H1 (cell line): ENCODE measurements at regions not wholly inside any gene's neighbourhood (a gene's known extent, or its start where the extent isn't known, plus 50 kb on each side); places are given as distances from the start of the nearest gene placed in this dataset.

Experiments
- CTCF ChIA-PET: fragments of 300-600 bp; sonication (Branson Sonifier 250); formaldehyde crosslinking; loops from one replicate; lab custom pipeline; 2021; ENCODE audit not compliant: partially characterized antibody; lab: Charles Lee
- POLR2A ChIA-PET: fragments of 300-600 bp; sonication (Branson Sonifier 250); formaldehyde crosslinking; loops from one replicate; lab custom pipeline; 2021; ENCODE audit warnings: inconsistent platforms; ENCODE audit not compliant: partially characterized antibody; lab: Charles Lee
- DNase-seq, 2 experiments: peaks; one replicate each; pipeline versions ENCODE4 v3.0.0 to v3.0.0-alpha.2; 2010 to 2022; ENCODE audit warnings: low spot score in 2 of 2, low read depth in 1 of 2, mixed read lengths in 1 of 2
- FAIRE-seq: peaks from 2 replicates; lab custom pipeline; 2011; peaks lifted over from hg19 to GRCh38; lab: Jason Lieb, UNC
- H2AFZ ChIP-seq: 2 replicates; pipeline ENCODE4 v1.8.1; 2012; ENCODE audit warnings: low read length, inconsistent platforms
- H2AK5ac ChIP-seq: 2 replicates; pipeline ENCODE4 v1.6.1; 2013; ENCODE audit warnings: low read depth, low read length
- H2BK120ac ChIP-seq: replicated peaks from 2 replicates; pipeline ENCODE3; 2013; ENCODE audit warnings: low read depth, low read length, inconsistent platforms
- H2BK12ac ChIP-seq: 2 replicates; pipeline ENCODE4 v1.6.1; 2013; ENCODE audit warnings: low read depth, low read length
- H2BK15ac ChIP-seq: 2 replicates; pipeline ENCODE4 v1.6.1; 2013; ENCODE audit warnings: low read length
- H2BK20ac ChIP-seq: 2 replicates; pipeline ENCODE4 v1.6.1; 2013; ENCODE audit warnings: low read length
- H2BK5ac ChIP-seq: 2 replicates; pipeline ENCODE4 v1.6.1; 2013; ENCODE audit warnings: low read depth, low read length
- H3K14ac ChIP-seq: 2 replicates; pipeline ENCODE4 v1.6.1; 2013; ENCODE audit warnings: inconsistent platforms; ENCODE audit not compliant: insufficient read length
- H3K18ac ChIP-seq: 2 replicates; pipeline ENCODE4 v1.6.1; 2013; ENCODE audit warnings: low read length; ENCODE audit errors: extremely low read depth
- H3K23ac ChIP-seq: 2 replicates; pipeline ENCODE4 v1.6.1; 2013; ENCODE audit warnings: inconsistent platforms; ENCODE audit not compliant: insufficient read length
- H3K23me2 ChIP-seq: 2 replicates; pipeline ENCODE4 v1.6.1; 2013; ENCODE audit warnings: low read depth, low read length
- H3K27ac ChIP-seq: 2 replicates; pipeline ENCODE4 v1.6.1; 2011; ENCODE audit warnings: low read depth, low read length, inconsistent platforms
- H3K27me3 ChIP-seq, 4 experiments: replicated peaks in 1 of 4; 1 replicate in 1 of 4; 2 replicates in 3 of 4; pipeline versions ENCODE4 v1.6.1 to v1.8.1; 2011 to 2013; ENCODE audit warnings: low read length in 3 of 4, mild to moderate bottlenecking in 3 of 4, inconsistent platforms in 2 of 4, mixed read lengths in 2 of 4, moderate library complexity in 1 of 4; ENCODE audit not compliant: control insufficient read depth in 3 of 4, insufficient read depth in 3 of 4; ENCODE audit errors: extremely low read depth in 1 of 4
- H3K36me3 ChIP-seq, 4 experiments: 2 replicates each; pipeline versions ENCODE4 v1.6.1 to v1.8.1; 2011 to 2013; ENCODE audit warnings: mild to moderate bottlenecking in 4 of 4, low read length in 3 of 4, moderate library complexity in 2 of 4, control low read depth in 1 of 4, inconsistent platforms in 1 of 4; ENCODE audit not compliant: insufficient read depth in 4 of 4, control insufficient read depth in 2 of 4
- H3K4ac ChIP-seq: replicated peaks from 2 replicates; pipeline ENCODE3; 2013; ENCODE audit warnings: low read length, low read depth, mixed read lengths, inconsistent platforms; ENCODE audit not compliant: insufficient read length
- H3K4me1 ChIP-seq, 4 experiments: replicated peaks in 1 of 4; 1 replicate in 1 of 4; 2 replicates in 3 of 4; pipeline versions ENCODE4 v1.6.1 to v1.8.1; 2011 to 2013; ENCODE audit warnings: low read length in 3 of 4, inconsistent platforms in 2 of 4, mixed read lengths in 1 of 4; ENCODE audit not compliant: insufficient read depth in 4 of 4, control insufficient read depth in 3 of 4
- H3K4me2 ChIP-seq, 2 experiments: 2 replicates each; pipeline versions ENCODE4 v1.6.1 to v1.8.1; 2011 to 2013; ENCODE audit warnings: low read depth in 2 of 2, low read length in 2 of 2, control low read depth in 1 of 2, inconsistent platforms in 1 of 2, mild to moderate bottlenecking in 1 of 2; ENCODE audit not compliant: insufficient read depth in 1 of 2
- H3K4me3 ChIP-seq, 4 experiments: fragments of 200-600, 300-600 bp in 1 of 4; sonication (generic), shearing (Covaris generic), sonication (Bioruptor Twin) in 1 of 4; 2 replicates each; pipeline versions ENCODE4 v1.5.1 to v1.8.1; 2011 to 2016; ENCODE audit warnings: low read length in 4 of 4, low read depth in 3 of 4, control low read depth in 2 of 4, inconsistent platforms in 2 of 4, mild to moderate bottlenecking in 2 of 4, mixed read lengths in 1 of 4, moderate library complexity in 1 of 4; ENCODE audit not compliant: insufficient read depth in 2 of 4; ENCODE audit errors: extremely low read depth in 1 of 4
- H3K56ac ChIP-seq: replicated peaks from 2 replicates; pipeline ENCODE3; 2013; ENCODE audit warnings: low read depth, mild to moderate bottlenecking, mixed read lengths, low read length, inconsistent platforms; ENCODE audit not compliant: insufficient read length
- H3K79me1 ChIP-seq: 2 replicates; pipeline ENCODE4 v1.6.1; 2013; ENCODE audit warnings: low read depth, low read length, control low read depth
- H3K79me2 ChIP-seq, 2 experiments: 2 replicates each; pipeline versions ENCODE4 v1.6.1 to v1.8.1; 2012 to 2013; ENCODE audit warnings: low read length in 2 of 2, mild to moderate bottlenecking in 2 of 2, inconsistent platforms in 1 of 2; ENCODE audit not compliant: insufficient read depth in 2 of 2, control insufficient read depth in 1 of 2
- H3K9ac ChIP-seq, 4 experiments: replicated peaks in 1 of 4; 1 replicate in 1 of 4; 2 replicates in 3 of 4; pipeline versions ENCODE4 v1.6.1 to v1.8.1; 2011 to 2013; ENCODE audit warnings: low read depth in 3 of 4, low read length in 3 of 4, control low read depth in 2 of 4, mild to moderate bottlenecking in 2 of 4, moderate library complexity in 2 of 4, inconsistent platforms in 1 of 4; ENCODE audit errors: extremely low read depth in 1 of 4
- H3K9me3 ChIP-seq, 2 experiments: 2 replicates each; pipeline versions ENCODE4 v1.6.1 to v1.8.1; 2012 to 2013; ENCODE audit warnings: mild to moderate bottlenecking in 2 of 2, moderate library complexity in 2 of 2, control low read depth in 1 of 2, inconsistent platforms in 1 of 2, low read depth in 1 of 2, low read length in 1 of 2, mixed read lengths in 1 of 2; ENCODE audit not compliant: insufficient read depth in 2 of 2
- H4K20me1 ChIP-seq, 2 experiments: replicated peaks in 1 of 2; 2 replicates each; pipeline versions ENCODE3 to v1.8.1; 2011 to 2013; ENCODE audit warnings: inconsistent platforms in 2 of 2, low read length in 2 of 2, mild to moderate bottlenecking in 1 of 2; ENCODE audit not compliant: insufficient read depth in 2 of 2, control insufficient read depth in 1 of 2
- H4K5ac ChIP-seq: 2 replicates; pipeline ENCODE4 v1.6.1; 2013; ENCODE audit warnings: low read length, low read depth, mixed read lengths, inconsistent platforms; ENCODE audit not compliant: insufficient read length
- H4K8ac ChIP-seq: 2 replicates; pipeline ENCODE4 v1.8.0; 2013; ENCODE audit warnings: mild to moderate bottlenecking, moderate library complexity, low read length, inconsistent platforms; ENCODE audit not compliant: insufficient read depth; ENCODE audit errors: extremely low read depth
- H4K91ac ChIP-seq: replicated peaks from 2 replicates; pipeline ENCODE3; 2013; ENCODE audit warnings: low read length, mixed read lengths, inconsistent platforms; ENCODE audit not compliant: insufficient read length
- CREB1 ChIP-seq: IDR thresholded peaks from 2 replicates; pipeline ENCODE4 v1.6.1; 2012; ENCODE audit warnings: inconsistent platforms
- SP4 ChIP-seq: IDR thresholded peaks from 2 replicates; pipeline ENCODE4 v1.6.1; 2012; ENCODE audit warnings: low read length, inconsistent platforms
- WGBS, 2 experiments: shearing (Covaris generic) in 1 of 2; methylation state at CpG; one replicate each; pipeline versions ENCODE4 v1.1.6 to v1.1.7; 2013 to 2015; ENCODE audit warnings: low lambda C conversion rate in 2 of 2, mixed read lengths in 2 of 2, inconsistent platforms in 1 of 2, low coverage in 1 of 2, missing lambda C conversion rate in 1 of 2; ENCODE audit not compliant: insufficient replicate concordance in 2 of 2, insufficient coverage in 1 of 2, insufficient read length in 1 of 2; ENCODE audit errors: extremely low coverage in 1 of 2, missing lambda C conversion rate in 1 of 2; 5-methylcytosine and 5-hydroxymethylcytosine counted together

- Histone ChIP-seq H3K27ac (no peak overlapping the region), H4K20me1 (no peaks in the 10 kb centered on the region), H3K36me3 (no peaks in the 10 kb centered on the region), H3K4ac (no peak overlapping the region), H2BK120ac (no peak overlapping the region), H2AK5ac (no peak overlapping the region), H2AFZ (no peak overlapping the region; the same call in 1 of the 2 replicates), H4K5ac (no peak overlapping the region), H3K23me2 (no peaks in the 10 kb centered on the region), H3K4me1 (no peaks in the 10 kb centered on the region; a peak in 1 of 7 replicates), H2BK5ac (no peak overlapping the region), H3K56ac (no peak overlapping the region), H2BK20ac (no peak overlapping the region), H3K4me3 (no peak overlapping the region), H3K14ac (no peak overlapping the region), H3K9ac (no peak overlapping the region), H2BK12ac (no peak overlapping the region), H3K79me2 (no peaks in the 10 kb centered on the region), H4K91ac (no peak overlapping the region), H3K23ac (no peak overlapping the region), H3K9me3 (no peaks in the 10 kb centered on the region), H3K79me1 (no peaks in the 10 kb centered on the region), H3K27me3 (no peaks in the 10 kb centered on the region), H2BK15ac (no peak overlapping the region), H4K8ac (no peak overlapping the region), H3K4me2 (no peak overlapping the region)
- DNase-seq (no peak), FAIRE-seq (no peak)
- POLR2A ChIA-PET: no interaction called here
- 100% methylated on average over 1 of the region's 1 CpG; no CpG with 5 or more reads in 1 of the 2 experiments for WGBS, 2 experiments
- CTCF ChIA-PET: no interaction called here
- no peak for TF ChIP-seq CREB1
- no peak for TF ChIP-seq SP4
- TF ChIP-seq, all 59 proteins: peak for 0
- H3K18ac ChIP-seq: no peak overlapping the region
These were observed 407.7 kb upstream of the SLC8A1 start for GRCh38 chr2:40859617-40860016.
